ENCODE measurements at regions not wholly inside any gene's neighbourhood (a gene's known extent, or its start where the extent isn't known, plus 50 kb on each side); places are given as distances from the start of the nearest gene placed in this dataset.

GRCh38 chr4:181528570-181529184, 714.5 kb upstream of the TENM3 start:
- TF ChIP-seq, protein P1, sequence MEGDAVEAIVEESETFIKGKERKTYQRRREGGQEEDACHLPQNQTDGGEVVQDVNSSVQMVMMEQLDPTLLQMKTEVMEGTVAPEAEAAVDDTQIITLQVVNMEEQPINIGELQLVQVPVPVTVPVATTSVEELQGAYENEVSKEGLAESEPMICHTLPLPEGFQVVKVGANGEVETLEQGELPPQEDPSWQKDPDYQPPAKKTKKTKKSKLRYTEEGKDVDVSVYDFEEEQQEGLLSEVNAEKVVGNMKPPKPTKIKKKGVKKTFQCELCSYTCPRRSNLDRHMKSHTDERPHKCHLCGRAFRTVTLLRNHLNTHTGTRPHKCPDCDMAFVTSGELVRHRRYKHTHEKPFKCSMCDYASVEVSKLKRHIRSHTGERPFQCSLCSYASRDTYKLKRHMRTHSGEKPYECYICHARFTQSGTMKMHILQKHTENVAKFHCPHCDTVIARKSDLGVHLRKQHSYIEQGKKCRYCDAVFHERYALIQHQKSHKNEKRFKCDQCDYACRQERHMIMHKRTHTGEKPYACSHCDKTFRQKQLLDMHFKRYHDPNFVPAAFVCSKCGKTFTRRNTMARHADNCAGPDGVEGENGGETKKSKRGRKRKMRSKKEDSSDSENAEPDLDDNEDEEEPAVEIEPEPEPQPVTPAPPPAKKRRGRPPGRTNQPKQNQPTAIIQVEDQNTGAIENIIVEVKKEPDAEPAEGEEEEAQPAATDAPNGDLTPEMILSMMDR (IDR thresholded peaks at IDR 0.05), result peak; percentile 61 to 88 (median 80)
- no peak for TF ChIP-seq POLR2A (IDR thresholded peaks at IDR 0.05)
